H1 (cell line): ENCODE measurements at regions not wholly inside any gene's neighbourhood (a gene's known extent, or its start where the extent isn't known, plus 50 kb on each side); places are given as distances from the start of the nearest gene placed in this dataset.

ENCODE experiments used
- CTCF ChIA-PET: fragments of 300-600 bp; sonication (Branson Sonifier 250); formaldehyde crosslinking; loops from one replicate; lab custom pipeline; 2021; ENCODE audit not compliant: partially characterized antibody; lab: Charles Lee
- POLR2A ChIA-PET: fragments of 300-600 bp; sonication (Branson Sonifier 250); formaldehyde crosslinking; loops from one replicate; lab custom pipeline; 2021; ENCODE audit warnings: inconsistent platforms; ENCODE audit not compliant: partially characterized antibody; lab: Charles Lee
- DNase-seq, 2 experiments: peaks; one replicate each; pipeline versions ENCODE4 v3.0.0 to v3.0.0-alpha.2; 2010 to 2022; ENCODE audit warnings: low spot score in 2 of 2, low read depth in 1 of 2, mixed read lengths in 1 of 2
- FAIRE-seq: peaks from 2 replicates; lab custom pipeline; 2011; peaks lifted over from hg19 to GRCh38; lab: Jason Lieb, UNC
- H2AFZ ChIP-seq: 2 replicates; pipeline ENCODE4 v1.8.1; 2012; ENCODE audit warnings: low read length, inconsistent platforms
- H2AK5ac ChIP-seq: 2 replicates; pipeline ENCODE4 v1.6.1; 2013; ENCODE audit warnings: low read depth, low read length
- H2BK120ac ChIP-seq: replicated peaks from 2 replicates; pipeline ENCODE3; 2013; ENCODE audit warnings: low read depth, low read length, inconsistent platforms
- H2BK12ac ChIP-seq: 2 replicates; pipeline ENCODE4 v1.6.1; 2013; ENCODE audit warnings: low read depth, low read length
- H2BK15ac ChIP-seq: 2 replicates; pipeline ENCODE4 v1.6.1; 2013; ENCODE audit warnings: low read length
- H2BK20ac ChIP-seq: 2 replicates; pipeline ENCODE4 v1.6.1; 2013; ENCODE audit warnings: low read length
- H2BK5ac ChIP-seq: 2 replicates; pipeline ENCODE4 v1.6.1; 2013; ENCODE audit warnings: low read depth, low read length
- H3K14ac ChIP-seq: 2 replicates; pipeline ENCODE4 v1.6.1; 2013; ENCODE audit warnings: inconsistent platforms; ENCODE audit not compliant: insufficient read length
- H3K18ac ChIP-seq: 2 replicates; pipeline ENCODE4 v1.6.1; 2013; ENCODE audit warnings: low read length; ENCODE audit errors: extremely low read depth
- H3K23ac ChIP-seq: 2 replicates; pipeline ENCODE4 v1.6.1; 2013; ENCODE audit warnings: inconsistent platforms; ENCODE audit not compliant: insufficient read length
- H3K23me2 ChIP-seq: 2 replicates; pipeline ENCODE4 v1.6.1; 2013; ENCODE audit warnings: low read depth, low read length
- H3K27ac ChIP-seq: 2 replicates; pipeline ENCODE4 v1.6.1; 2011; ENCODE audit warnings: low read depth, low read length, inconsistent platforms
- H3K27me3 ChIP-seq, 4 experiments: replicated peaks in 1 of 4; 1 replicate in 1 of 4; 2 replicates in 3 of 4; pipeline versions ENCODE4 v1.6.1 to v1.8.1; 2011 to 2013; ENCODE audit warnings: low read length in 3 of 4, mild to moderate bottlenecking in 3 of 4, inconsistent platforms in 2 of 4, mixed read lengths in 2 of 4, moderate library complexity in 1 of 4; ENCODE audit not compliant: control insufficient read depth in 3 of 4, insufficient read depth in 3 of 4; ENCODE audit errors: extremely low read depth in 1 of 4
- H3K36me3 ChIP-seq, 4 experiments: 2 replicates each; pipeline versions ENCODE4 v1.6.1 to v1.8.1; 2011 to 2013; ENCODE audit warnings: mild to moderate bottlenecking in 4 of 4, low read length in 3 of 4, moderate library complexity in 2 of 4, control low read depth in 1 of 4, inconsistent platforms in 1 of 4; ENCODE audit not compliant: insufficient read depth in 4 of 4, control insufficient read depth in 2 of 4
- H3K4ac ChIP-seq: replicated peaks from 2 replicates; pipeline ENCODE3; 2013; ENCODE audit warnings: low read length, low read depth, mixed read lengths, inconsistent platforms; ENCODE audit not compliant: insufficient read length
- H3K4me1 ChIP-seq, 4 experiments: replicated peaks in 1 of 4; 1 replicate in 1 of 4; 2 replicates in 3 of 4; pipeline versions ENCODE4 v1.6.1 to v1.8.1; 2011 to 2013; ENCODE audit warnings: low read length in 3 of 4, inconsistent platforms in 2 of 4, mixed read lengths in 1 of 4; ENCODE audit not compliant: insufficient read depth in 4 of 4, control insufficient read depth in 3 of 4
- H3K4me2 ChIP-seq, 2 experiments: 2 replicates each; pipeline versions ENCODE4 v1.6.1 to v1.8.1; 2011 to 2013; ENCODE audit warnings: low read depth in 2 of 2, low read length in 2 of 2, control low read depth in 1 of 2, inconsistent platforms in 1 of 2, mild to moderate bottlenecking in 1 of 2; ENCODE audit not compliant: insufficient read depth in 1 of 2
- H3K4me3 ChIP-seq, 4 experiments: fragments of 200-600, 300-600 bp in 1 of 4; sonication (generic), shearing (Covaris generic), sonication (Bioruptor Twin) in 1 of 4; 2 replicates each; pipeline versions ENCODE4 v1.5.1 to v1.8.1; 2011 to 2016; ENCODE audit warnings: low read length in 4 of 4, low read depth in 3 of 4, control low read depth in 2 of 4, inconsistent platforms in 2 of 4, mild to moderate bottlenecking in 2 of 4, mixed read lengths in 1 of 4, moderate library complexity in 1 of 4; ENCODE audit not compliant: insufficient read depth in 2 of 4; ENCODE audit errors: extremely low read depth in 1 of 4
- H3K56ac ChIP-seq: replicated peaks from 2 replicates; pipeline ENCODE3; 2013; ENCODE audit warnings: low read depth, mild to moderate bottlenecking, mixed read lengths, low read length, inconsistent platforms; ENCODE audit not compliant: insufficient read length
- H3K79me1 ChIP-seq: 2 replicates; pipeline ENCODE4 v1.6.1; 2013; ENCODE audit warnings: low read depth, low read length, control low read depth
- H3K79me2 ChIP-seq, 2 experiments: 2 replicates each; pipeline versions ENCODE4 v1.6.1 to v1.8.1; 2012 to 2013; ENCODE audit warnings: low read length in 2 of 2, mild to moderate bottlenecking in 2 of 2, inconsistent platforms in 1 of 2; ENCODE audit not compliant: insufficient read depth in 2 of 2, control insufficient read depth in 1 of 2
- H3K9ac ChIP-seq, 4 experiments: replicated peaks in 1 of 4; 1 replicate in 1 of 4; 2 replicates in 3 of 4; pipeline versions ENCODE4 v1.6.1 to v1.8.1; 2011 to 2013; ENCODE audit warnings: low read depth in 3 of 4, low read length in 3 of 4, control low read depth in 2 of 4, mild to moderate bottlenecking in 2 of 4, moderate library complexity in 2 of 4, inconsistent platforms in 1 of 4; ENCODE audit errors: extremely low read depth in 1 of 4
- H3K9me3 ChIP-seq, 2 experiments: 2 replicates each; pipeline versions ENCODE4 v1.6.1 to v1.8.1; 2012 to 2013; ENCODE audit warnings: mild to moderate bottlenecking in 2 of 2, moderate library complexity in 2 of 2, control low read depth in 1 of 2, inconsistent platforms in 1 of 2, low read depth in 1 of 2, low read length in 1 of 2, mixed read lengths in 1 of 2; ENCODE audit not compliant: insufficient read depth in 2 of 2
- H4K20me1 ChIP-seq, 2 experiments: replicated peaks in 1 of 2; 2 replicates each; pipeline versions ENCODE3 to v1.8.1; 2011 to 2013; ENCODE audit warnings: inconsistent platforms in 2 of 2, low read length in 2 of 2, mild to moderate bottlenecking in 1 of 2; ENCODE audit not compliant: insufficient read depth in 2 of 2, control insufficient read depth in 1 of 2
- H4K5ac ChIP-seq: 2 replicates; pipeline ENCODE4 v1.6.1; 2013; ENCODE audit warnings: low read length, low read depth, mixed read lengths, inconsistent platforms; ENCODE audit not compliant: insufficient read length
- H4K8ac ChIP-seq: 2 replicates; pipeline ENCODE4 v1.8.0; 2013; ENCODE audit warnings: mild to moderate bottlenecking, moderate library complexity, low read length, inconsistent platforms; ENCODE audit not compliant: insufficient read depth; ENCODE audit errors: extremely low read depth
- H4K91ac ChIP-seq: replicated peaks from 2 replicates; pipeline ENCODE3; 2013; ENCODE audit warnings: low read length, mixed read lengths, inconsistent platforms; ENCODE audit not compliant: insufficient read length
- BACH1 ChIP-seq: IDR thresholded peaks from 2 replicates; pipeline ENCODE4 v1.6.1; 2012; ENCODE audit warnings: low read length, improper control_type of control experiment
- BCL11A ChIP-seq, 2 experiments: IDR thresholded peaks; one replicate each; pipeline ENCODE4 v1.6.1; 2011; ENCODE audit warnings: low read depth in 2 of 2, low read length in 2 of 2, mild to moderate bottlenecking in 2 of 2
- KDM5A ChIP-seq: fragments of 200-600 bp; IDR thresholded peaks from 2 replicates; pipeline ENCODE4 v1.7.1; 2012; ENCODE audit warnings: mild to moderate bottlenecking, low read length, inconsistent platforms, mixed read lengths
- NANOG ChIP-seq: IDR thresholded peaks from 2 replicates; pipeline ENCODE4 v1.6.1; 2011; ENCODE audit warnings: low read length, low read depth, mild to moderate bottlenecking, inconsistent platforms; ENCODE audit not compliant: insufficient read depth, poor library complexity, severe bottlenecking
- RBBP5 ChIP-seq: IDR thresholded peaks from 2 replicates; pipeline ENCODE4 v1.7.1; 2012; ENCODE audit warnings: low read depth, mild to moderate bottlenecking, inconsistent platforms, low read length, moderate library complexity, borderline replicate concordance
- SIN3A ChIP-seq, 2 experiments: IDR thresholded peaks in 1 of 2; conservative IDR thresholded peaks in 1 of 2; 2 replicates each; pipeline ENCODE4 v1.6.1; 2011 to 2012; ENCODE audit warnings: low read length in 2 of 2, improper control_type of control experiment in 1 of 2, low read depth in 1 of 2, mild to moderate bottlenecking in 1 of 2
- SIX5 ChIP-seq: IDR thresholded peaks from 2 replicates; pipeline ENCODE4 v1.6.1; 2011; ENCODE audit warnings: mild to moderate bottlenecking, low read depth, low read length
- TCF12 ChIP-seq: IDR thresholded peaks from 2 replicates; pipeline ENCODE4 v1.6.1; 2011; ENCODE audit warnings: low read depth, mild to moderate bottlenecking, low read length
- ZNF274 ChIP-seq: IDR thresholded peaks from 2 replicates; pipeline ENCODE4 v1.7.0; 2012; ENCODE audit warnings: low read length, borderline replicate concordance; ENCODE audit errors: extremely low read depth
- WGBS, 2 experiments: shearing (Covaris generic) in 1 of 2; methylation state at CpG; one replicate each; pipeline versions ENCODE4 v1.1.6 to v1.1.7; 2013 to 2015; ENCODE audit warnings: low lambda C conversion rate in 2 of 2, mixed read lengths in 2 of 2, inconsistent platforms in 1 of 2, low coverage in 1 of 2, missing lambda C conversion rate in 1 of 2; ENCODE audit not compliant: insufficient replicate concordance in 2 of 2, insufficient coverage in 1 of 2, insufficient read length in 1 of 2; ENCODE audit errors: extremely low coverage in 1 of 2, missing lambda C conversion rate in 1 of 2; 5-methylcytosine and 5-hydroxymethylcytosine counted together

DNA sequence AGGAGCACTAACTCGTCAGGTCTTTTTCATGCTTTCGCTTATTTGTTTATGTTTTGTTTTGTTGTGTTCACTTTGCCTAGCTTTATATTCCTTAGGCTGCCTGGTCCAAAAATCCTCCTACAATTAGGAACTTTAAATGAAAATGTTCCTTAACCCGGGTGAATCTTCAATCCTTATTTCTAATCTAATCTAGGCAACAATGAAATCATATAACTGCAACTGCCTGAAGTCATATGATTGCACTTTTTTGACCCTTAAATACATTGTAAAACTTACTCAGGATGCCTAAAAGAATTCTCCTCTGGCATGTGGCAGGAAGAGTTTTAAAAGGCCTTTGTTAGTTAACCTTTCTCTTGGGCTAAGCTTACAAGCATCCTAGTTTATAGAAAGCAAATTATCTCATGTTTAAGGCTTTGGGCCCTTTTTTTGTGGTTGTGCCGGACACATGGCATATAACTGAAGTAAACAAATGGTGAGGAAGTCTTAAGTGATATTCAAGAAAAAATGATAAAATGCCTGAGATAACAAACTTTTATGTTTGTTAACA, 279.4 kb downstream of the FAT4 start:
- Histone ChIP-seq H3K9me3 (peaks cover 4% of the 10 kb centered on the region in 2 experiments; a peak in 1 of 4 replicates), H3K4me3 (no peak overlapping the region), H4K8ac (no peak overlapping the region), H3K4ac (no peak overlapping the region), H2BK20ac (no peak overlapping the region), H2AFZ (peak overlapping the region; percentile 11; the same call in 1 of the 2 replicates), H3K23me2 (no peaks in the 10 kb centered on the region), H4K5ac (no peak overlapping the region), H3K79me1 (no peaks in the 10 kb centered on the region), H2BK5ac (no peak overlapping the region), H3K23ac (no peak overlapping the region), H3K9ac (no peak overlapping the region), H4K20me1 (no peaks in the 10 kb centered on the region), H3K4me2 (no peak overlapping the region), H2BK120ac (no peak overlapping the region), H3K14ac (no peak overlapping the region), H3K27ac (no peak overlapping the region), H2BK15ac (no peak overlapping the region), H3K79me2 (no peaks in the 10 kb centered on the region), H2AK5ac (no peak overlapping the region), H3K4me1 (no peaks in the 10 kb centered on the region), H3K36me3 (no peaks in the 10 kb centered on the region), H2BK12ac (no peak overlapping the region), H3K18ac (no peak overlapping the region), H3K56ac (no peak overlapping the region), H4K91ac (no peak overlapping the region), H3K27me3 (no peaks in the 10 kb centered on the region)
- 88% methylated on average over 4 of the region's 4 CpGs; no CpG with 5 or more reads in 1 of the 2 experiments for WGBS, 2 experiments
- POLR2A ChIA-PET: no interaction called here
- no peak for DNase-seq
- CTCF ChIA-PET: no interaction called here
- FAIRE-seq: no peak
- TF ChIP-seq TCF12 (no peak), SIN3A (conservative IDR thresholded peaks at IDR 0.05 in 1 of 2, IDR thresholded peaks at IDR 0.05 in 1 of 2; ENCODE audit: low read depth in 1 of 2, low read length in 2 of 2) (no peak), RBBP5 (no peak), NANOG (no peak), SIX5 (no peak), ZNF274 (no peak), KDM5A (no peak), BCL11A (IDR thresholded peaks at IDR 0.05; ENCODE audit: low read depth in 2 of 2, low read length in 2 of 2) (no peak), BACH1 (no peak)
